Keratinocyte (primary cell): ENCODE measurements at regions not wholly inside any gene's neighbourhood (a gene's known extent, or its start where the extent isn't known, plus 50 kb on each side); places are given as distances from the start of the nearest gene placed in this dataset.

Experiments
- DNase-seq: peaks from one replicate; pipeline ENCODE4 v3.0.0-alpha.2; 2011; ENCODE audit warnings: low read depth, missing footprints, low spot score
- FAIRE-seq: peaks from 2 replicates; lab custom pipeline; 2011; peaks lifted over from hg19 to GRCh38; lab: Jason Lieb, UNC
- H2AFZ ChIP-seq: 2 replicates; pipeline ENCODE4 v1.6.0; 2012; ENCODE audit warnings: low read length, control low read depth, inconsistent platforms; ENCODE audit not compliant: control insufficient read depth
- H3K27ac ChIP-seq: 2 replicates; pipeline ENCODE4 v1.5.1; 2011; ENCODE audit warnings: low read length; ENCODE audit not compliant: control insufficient read depth, insufficient read depth
- H3K27me3 ChIP-seq: 3 replicates; pipeline ENCODE4 v1.6.0; 2011; ENCODE audit warnings: low read length; ENCODE audit not compliant: control insufficient read depth, insufficient read depth; ENCODE audit errors: extremely low read depth
- H3K36me3 ChIP-seq, 2 experiments: 2 replicates in 1 of 2; 3 replicates in 1 of 2; pipeline ENCODE4 v1.5.1; 2011; ENCODE audit warnings: low read length in 2 of 2, mild to moderate bottlenecking in 1 of 2; ENCODE audit not compliant: control insufficient read depth in 2 of 2, insufficient read depth in 2 of 2; ENCODE audit errors: extremely low read depth in 1 of 2
- H3K4me1 ChIP-seq: 3 replicates; pipeline ENCODE4 v1.5.1; 2011; ENCODE audit warnings: low read length; ENCODE audit not compliant: control insufficient read depth, insufficient read depth; ENCODE audit errors: extremely low read depth
- H3K4me2 ChIP-seq: 3 replicates; pipeline ENCODE4 v1.6.0; 2011; ENCODE audit warnings: low read depth, low read length; ENCODE audit not compliant: control insufficient read depth, insufficient read depth; ENCODE audit errors: extremely low read depth
- H3K4me3 ChIP-seq, 3 experiments: fragments of 200-600 bp in 1 of 3; sonication (generic) in 1 of 3; 2 replicates in 2 of 3; 3 replicates in 1 of 3; pipeline ENCODE4 v1.5.1; 2011 to 2016; ENCODE audit warnings: low read length in 3 of 3, mild to moderate bottlenecking in 3 of 3, control low read depth in 2 of 3, inconsistent platforms in 1 of 3, low read depth in 1 of 3, mixed read lengths in 1 of 3, mixed run types in 1 of 3, moderate library complexity in 1 of 3; ENCODE audit not compliant: control insufficient read depth in 2 of 3, insufficient read depth in 2 of 3; ENCODE audit errors: extremely low read depth in 1 of 3
- H3K79me2 ChIP-seq: 2 replicates; pipeline ENCODE4 v1.6.0; 2012; ENCODE audit warnings: low read length; ENCODE audit not compliant: control insufficient read depth, insufficient read depth
- H3K9ac ChIP-seq: 3 replicates; pipeline ENCODE4 v1.6.0; 2011; ENCODE audit warnings: low read length; ENCODE audit not compliant: control insufficient read depth, insufficient read depth; ENCODE audit errors: extremely low read depth
- H3K9me1 ChIP-seq: 3 replicates; pipeline ENCODE4 v1.6.0; 2011; ENCODE audit warnings: low read length; ENCODE audit not compliant: control insufficient read depth, insufficient read depth; ENCODE audit errors: extremely low read depth
- H3K9me3 ChIP-seq: 2 replicates; pipeline ENCODE4 v1.5.1; 2012; ENCODE audit warnings: low read depth, low read length; ENCODE audit not compliant: control insufficient read depth
- H4K20me1 ChIP-seq: 3 replicates; pipeline ENCODE4 v1.6.0; 2011; ENCODE audit warnings: low read length; ENCODE audit not compliant: control insufficient read depth, insufficient read depth; ENCODE audit errors: extremely low read depth
- CTCF ChIP-seq, 3 experiments: IDR thresholded peaks in 1 of 3; conservative IDR thresholded peaks in 1 of 3; optimal IDR thresholded peaks in 1 of 3; 2 replicates in 2 of 3; 3 replicates in 1 of 3; pipeline versions ENCODE3 to v1.5.1; 2011; ENCODE audit warnings: low read length in 3 of 3, mild to moderate bottlenecking in 3 of 3, moderate library complexity in 2 of 3, control low read depth in 1 of 3, inconsistent platforms in 1 of 3; ENCODE audit not compliant: insufficient read depth in 2 of 3; ENCODE audit errors: extremely low read depth in 1 of 3
- EZH2 ChIP-seq: IDR thresholded peaks from one replicate; pipeline ENCODE4 v1.6.1; 2012; ENCODE audit warnings: inconsistent platforms, mild to moderate bottlenecking, low read length, moderate library complexity
- dilution Hi-C: fragments of 300-500 bp; cut with MboI; formaldehyde crosslinking; loops from one replicate; pipeline ENCODE4 v1.7.0; 2020; ENCODE audit warnings: low sequenced_read_pairs; ENCODE audit not compliant: extremely low pct_ligation_motif_present

DNA sequence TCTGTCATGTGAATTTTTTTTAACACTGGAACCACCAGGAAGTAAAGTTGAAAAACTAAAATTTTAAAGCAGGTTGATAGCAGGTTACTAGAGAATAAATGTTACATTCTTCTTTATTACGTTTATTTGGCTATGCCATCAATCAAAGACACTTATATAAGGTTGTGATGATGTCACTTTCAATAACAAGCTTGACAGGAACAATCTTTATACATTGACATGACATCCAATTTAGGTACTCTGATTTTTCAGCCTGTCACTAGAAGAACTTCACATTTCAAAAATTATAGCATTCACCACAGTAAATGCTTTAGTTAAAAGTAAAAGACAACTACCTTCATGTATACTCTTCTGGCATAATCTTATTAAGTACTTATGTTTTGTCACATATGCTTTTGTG lies 696.8 kb upstream of the NCAM2 start:
- no peak overlapping the region for H3K27ac ChIP-seq
- H3K4me3 ChIP-seq, result no peak overlapping the region
- H3K27me3 ChIP-seq, result no peaks in the 10 kb centered on the region
- H3K9me3 ChIP-seq, result no peaks in the 10 kb centered on the region
- DNase-seq, result no peak
- no peak overlapping the region for H3K9ac ChIP-seq
- no peak overlapping the region for H2AFZ ChIP-seq
- H3K4me2 ChIP-seq, result no peak overlapping the region
- dilution Hi-C loops, result no loop called here
- no peaks in the 10 kb centered on the region for H3K36me3 ChIP-seq
- no peaks in the 10 kb centered on the region for H4K20me1 ChIP-seq
- no peak for TF ChIP-seq EZH2
- TF ChIP-seq CTCF (optimal IDR thresholded peaks at IDR 0.05 in 1 of 3, IDR thresholded peaks at IDR 0.05 in 1 of 3, conservative IDR thresholded peaks at IDR 0.05 in 1 of 3; ENCODE audit: extremely low read depth in 1 of 3, insufficient read depth in 2 of 3, low read length in 3 of 3), result no peak
- H3K9me1 ChIP-seq, result no peaks in the 10 kb centered on the region
- H3K4me1 ChIP-seq, result no peaks in the 10 kb centered on the region
- H3K79me2 ChIP-seq, result no peaks in the 10 kb centered on the region
- no peak for FAIRE-seq

DNA sequence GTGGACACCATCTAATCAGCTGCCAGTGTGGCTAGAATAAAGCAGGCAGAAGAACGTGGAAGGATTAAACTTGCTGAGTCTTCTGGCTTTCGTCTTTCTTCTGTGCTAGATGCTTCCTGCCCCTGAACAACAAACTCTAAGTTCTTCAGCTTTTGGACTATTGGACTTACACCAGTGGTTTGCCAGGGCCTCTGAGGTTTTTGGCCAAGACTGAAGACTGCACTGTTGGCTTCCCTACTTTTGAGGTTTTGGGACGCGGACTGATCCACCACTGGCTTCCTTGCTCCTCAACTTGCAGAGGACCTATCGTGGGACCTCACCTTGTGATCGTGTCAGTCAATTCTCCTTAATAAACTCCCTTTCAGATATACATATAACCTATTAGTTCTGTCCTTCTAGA lies 696.1 kb upstream of the NCAM2 start:
- dilution Hi-C loops, result no loop called here
- FAIRE-seq, result no peak
- H3K27me3 ChIP-seq, result no peaks in the 10 kb centered on the region

More for the DNA sequence above, 696.1 kb upstream of the NCAM2 start:
- no peaks in the 10 kb centered on the region for H3K36me3 ChIP-seq
- no peak overlapping the region for H3K4me2 ChIP-seq
- no peak overlapping the region for H3K4me3 ChIP-seq
- no peak overlapping the region for H2AFZ ChIP-seq
- DNase-seq, result no peak
- no peak overlapping the region for H3K9ac ChIP-seq
- no peaks in the 10 kb centered on the region for H3K4me1 ChIP-seq
- H3K27ac ChIP-seq, result no peak overlapping the region
- no peaks in the 10 kb centered on the region for H3K9me3 ChIP-seq
- H3K9me1 ChIP-seq, result no peaks in the 10 kb centered on the region
- H4K20me1 ChIP-seq, result no peaks in the 10 kb centered on the region
- H3K79me2 ChIP-seq, result no peaks in the 10 kb centered on the region
- TF ChIP-seq CTCF (optimal IDR thresholded peaks at IDR 0.05 in 1 of 3, IDR thresholded peaks at IDR 0.05 in 1 of 3, conservative IDR thresholded peaks at IDR 0.05 in 1 of 3; ENCODE audit: extremely low read depth in 1 of 3, insufficient read depth in 2 of 3, low read length in 3 of 3), result no peak
- TF ChIP-seq EZH2, result no peak
